Dedifferentiated amniotic fluid mesenchymal stem cell (primary cell): ENCODE measurements at regions not wholly inside any gene's neighbourhood (a gene's known extent, or its start where the extent isn't known, plus 50 kb on each side); places are given as distances from the start of the nearest gene placed in this dataset.
"Not testable (repeated sequence)": the region's sequence is repeated elsewhere in the genome, so short reads cannot be mapped to it uniquely, and the experiment has no call there.

Experiments
- DNase-seq: peaks from one replicate; pipeline ENCODE4 v3.0.0-alpha.2; 2016; ENCODE audit errors: extremely low spot score

GRCh38 chr12:111248236-111249017, 120.5 kb downstream of the PHETA1 start:
- no peak for DNase-seq

- no peak for DNase-seq
Observed at GRCh38 chr12:111247083-111247783, 121.7 kb downstream of the PHETA1 start.

- no peak for DNase-seq
Observed at GRCh38 chr12:111246477-111247011, 122.4 kb downstream of the PHETA1 start.

GRCh38 chr12:111245701-111246476, 123.0 kb downstream of the PHETA1 start:
- DNase-seq: no peak

GRCh38 chr12:111244673-111245072, 124.2 kb downstream of the PHETA1 start:
- no peak for DNase-seq

- DNase-seq: not testable (repeated sequence)
Observed at GRCh38 chr12:111242817-111243216, 126.1 kb downstream of the PHETA1 start.

GRCh38 chr12:111242184-111242583, 126.7 kb downstream of the PHETA1 start:
- no peak for DNase-seq

- no peak for DNase-seq
Observed at GRCh38 chr12:111240374-111240773, 128.5 kb downstream of the PHETA1 start.

- no peak for DNase-seq
Observed at GRCh38 chr12:111239235-111239634, 129.7 kb downstream of the PHETA1 start.

- DNase-seq: no peak
Observed at GRCh38 chr12:111238075-111238734, 130.7 kb downstream of the PHETA1 start.

GRCh38 chr12:111234491-111234890, 134.4 kb downstream of the PHETA1 start:
- DNase-seq: not testable (repeated sequence)

- no peak for DNase-seq
Observed at GRCh38 chr12:111233786-111234185, 135.1 kb downstream of the PHETA1 start.

- DNase-seq: no peak
Observed at GRCh38 chr12:111230649-111231048, 138.2 kb downstream of the PHETA1 start.

- no peak for DNase-seq
Observed at GRCh38 chr12:111228916-111229666, 139.8 kb downstream of the PHETA1 start.

- DNase-seq: no peak
Observed at GRCh38 chr12:111227476-111228420, 141.1 kb downstream of the PHETA1 start.

- no peak for DNase-seq
Observed at GRCh38 chr12:111226680-111227079, 142.2 kb downstream of the PHETA1 start.

- DNase-seq: no peak
Observed at GRCh38 chr12:111225307-111225706, 143.6 kb downstream of the PHETA1 start.

GRCh38 chr12:111224186-111225066, 144.5 kb downstream of the PHETA1 start:
- no peak for DNase-seq

- no peak for DNase-seq
Observed at GRCh38 chr12:111222523-111222922, 146.4 kb downstream of the PHETA1 start.
